Effector memory CD4-positive, alpha-beta T cell (primary cell): ENCODE measurements at regions not wholly inside any gene's neighbourhood (a gene's known extent, or its start where the extent isn't known, plus 50 kb on each side); places are given as distances from the start of the nearest gene placed in this dataset.
"Not testable (repeated sequence)": the region's sequence is repeated elsewhere in the genome, so short reads cannot be mapped to it uniquely, and the experiment has no call there.

Source experiments
- DNase-seq, 3 donors: peaks; one replicate each; pipeline ENCODE4 v3.0.0-alpha.2; 2020
- H3K27ac ChIP-seq: 2 replicates; pipeline ENCODE4 v1.7.0; 2013; ENCODE audit warnings: mild to moderate bottlenecking, low read length, moderate library complexity; ENCODE audit not compliant: insufficient read depth, poor library complexity, severe bottlenecking
- H3K27me3 ChIP-seq: replicated peaks from 2 replicates; pipeline ENCODE4 v1.7.0; 2013; ENCODE audit warnings: mild to moderate bottlenecking, low read length; ENCODE audit not compliant: insufficient read depth, control insufficient read depth, poor library complexity, severe bottlenecking
- H3K36me3 ChIP-seq: 2 replicates; pipeline ENCODE4 v1.7.0; 2013; ENCODE audit warnings: mild to moderate bottlenecking, low read length, moderate library complexity; ENCODE audit not compliant: control insufficient read depth, insufficient read depth
- H3K4me1 ChIP-seq: 2 replicates; pipeline ENCODE4 v1.7.0; 2013; ENCODE audit warnings: low read length, mild to moderate bottlenecking; ENCODE audit not compliant: control insufficient read depth, insufficient read depth, poor library complexity, severe bottlenecking
- H3K4me3 ChIP-seq: 2 replicates; pipeline ENCODE4 v1.7.0; 2013; ENCODE audit warnings: low read length, low read depth, mild to moderate bottlenecking; ENCODE audit not compliant: insufficient read depth, poor library complexity, severe bottlenecking
- H3K9me3 ChIP-seq: 2 replicates; pipeline ENCODE4 v1.7.0; 2013; ENCODE audit warnings: mild to moderate bottlenecking, low read length, moderate library complexity; ENCODE audit not compliant: control insufficient read depth

- Histone ChIP-seq H3K9me3 (no peaks in the 10 kb centered on the region), H3K4me1 (no peaks in the 10 kb centered on the region), H3K27ac (no peak overlapping the region), H3K4me3 (no peak overlapping the region), H3K27me3 (no peaks in the 10 kb centered on the region), H3K36me3 (no peaks in the 10 kb centered on the region)
- DNase-seq, result no peak
These were observed 229.2 kb upstream of the SGK1 start for GRCh38 chr6:134546962-134547645.

- no peak overlapping the region for H3K4me3 ChIP-seq
- peaks cover 5% of the 10 kb centered on the region for H3K4me1 ChIP-seq
- H3K9me3 ChIP-seq, result no peaks in the 10 kb centered on the region
- H3K27ac ChIP-seq, result no peak overlapping the region
- no peaks in the 10 kb centered on the region for H3K36me3 ChIP-seq
- no peak for DNase-seq
- no peaks in the 10 kb centered on the region for H3K27me3 ChIP-seq
These were observed 226.8 kb upstream of the SGK1 start for GRCh38 chr6:134544737-134545136.

DNA sequence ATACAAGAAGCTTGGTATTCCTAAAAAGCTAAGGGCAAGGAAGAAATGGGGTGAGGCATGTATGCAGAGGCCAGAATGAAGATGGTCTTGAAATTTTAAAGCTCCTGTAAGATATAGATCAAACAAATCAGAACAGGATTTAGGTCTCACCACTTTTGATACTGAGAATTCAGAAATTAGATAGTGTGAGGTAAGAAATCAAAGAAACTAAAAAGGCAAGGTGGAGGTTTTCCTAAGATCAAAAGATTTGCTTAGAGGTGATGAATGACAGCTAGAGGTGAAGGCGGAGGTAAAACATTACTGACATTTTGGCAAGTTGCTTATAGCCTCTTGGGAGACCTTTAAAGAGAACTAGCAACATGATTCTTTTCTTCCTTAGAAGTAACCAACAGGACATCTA lies 225.2 kb upstream of the SGK1 start:
- Histone ChIP-seq H3K4me1 (peaks cover 7% of the 10 kb centered on the region), H3K27ac (no peak overlapping the region), H3K27me3 (no peaks in the 10 kb centered on the region), H3K4me3 (no peak overlapping the region), H3K36me3 (no peaks in the 10 kb centered on the region), H3K9me3 (no peaks in the 10 kb centered on the region)
- no peak for DNase-seq

DNA sequence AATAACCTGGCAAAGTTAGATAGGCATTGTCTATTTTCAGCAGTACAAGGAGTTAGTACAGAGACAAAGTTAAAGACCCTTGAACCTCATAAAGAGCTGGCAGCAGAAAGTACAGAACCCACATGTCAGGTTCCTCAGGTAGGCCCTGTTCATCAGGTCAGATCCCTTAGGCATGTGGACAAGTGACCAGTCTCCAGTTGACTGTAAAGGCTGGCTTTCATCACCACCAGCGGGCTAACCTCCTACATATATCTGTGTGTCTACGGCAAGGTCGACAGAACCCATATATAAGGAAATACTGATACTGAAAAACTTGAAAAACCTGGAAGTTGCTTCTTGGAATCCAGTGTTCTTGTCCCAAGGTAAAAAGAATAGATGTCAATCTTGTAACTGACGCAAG lies 223.1 kb upstream of the SGK1 start:
- Histone ChIP-seq H3K36me3 (no peaks in the 10 kb centered on the region), H3K27ac (no peak overlapping the region), H3K4me1 (peaks cover 7% of the 10 kb centered on the region), H3K27me3 (no peaks in the 10 kb centered on the region), H3K9me3 (no peaks in the 10 kb centered on the region), H3K4me3 (no peak overlapping the region)
- no peak for DNase-seq

DNA sequence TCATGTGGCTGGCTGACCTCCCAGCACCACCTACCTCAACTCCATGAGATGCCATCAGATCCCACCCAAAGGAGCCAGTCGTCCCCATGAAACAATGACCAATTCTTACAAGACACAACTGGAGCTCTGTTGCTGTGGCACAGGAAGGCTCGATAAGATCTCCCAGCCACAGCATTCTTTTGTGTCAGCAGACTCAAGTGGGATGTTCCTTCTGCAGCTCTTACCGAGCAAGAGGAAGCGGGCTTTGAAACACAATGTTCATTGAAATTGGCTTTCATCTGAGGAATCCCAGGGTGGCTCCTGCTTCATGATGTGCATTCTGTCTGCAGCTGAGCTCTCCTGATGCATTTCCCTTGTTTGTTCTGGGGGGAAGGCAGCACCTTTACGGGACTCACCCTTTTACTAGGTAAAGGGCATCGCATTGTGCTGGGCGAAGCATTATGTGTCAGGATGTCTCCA lies 222.0 kb upstream of the SGK1 start:
- Histone ChIP-seq H3K27me3 (no peaks in the 10 kb centered on the region), H3K4me3 (no peak overlapping the region), H3K9me3 (no peaks in the 10 kb centered on the region), H3K27ac (no peak overlapping the region), H3K36me3 (no peaks in the 10 kb centered on the region), H3K4me1 (peaks cover 7% of the 10 kb centered on the region)
- DNase-seq, result no peak

GRCh38 chr6:134537765-134538164 lies 219.9 kb upstream of the SGK1 start:
- H3K4me1 ChIP-seq, H3K36me3 ChIP-seq, H3K27me3 ChIP-seq, H3K27ac ChIP-seq, H3K4me3 ChIP-seq, DNase-seq, H3K9me3 ChIP-seq: not testable (repeated sequence)

- Histone ChIP-seq H3K4me1 (peaks cover 7% of the 10 kb centered on the region), H3K27me3 (no peaks in the 10 kb centered on the region), H3K27ac (no peak overlapping the region), H3K9me3 (no peaks in the 10 kb centered on the region), H3K4me3 (no peak overlapping the region), H3K36me3 (no peaks in the 10 kb centered on the region)
- no peak for DNase-seq
These were observed 219.2 kb upstream of the SGK1 start for GRCh38 chr6:134537146-134537555.

GRCh38 chr6:134535831-134536230 lies 217.9 kb upstream of the SGK1 start:
- H3K9me3 ChIP-seq, result no peaks in the 10 kb centered on the region
- DNase-seq, result no peak
- H3K27me3 ChIP-seq, result no peaks in the 10 kb centered on the region
- H3K27ac ChIP-seq, result no peak overlapping the region
- no peaks in the 10 kb centered on the region for H3K36me3 ChIP-seq
- peaks cover 7% of the 10 kb centered on the region for H3K4me1 ChIP-seq
- H3K4me3 ChIP-seq, result no peak overlapping the region

GRCh38 chr6:134534708-134535149 lies 216.8 kb upstream of the SGK1 start:
- Histone ChIP-seq H3K27me3 (no peaks in the 10 kb centered on the region), H3K4me3 (no peak overlapping the region), H3K27ac (no peak overlapping the region), H3K4me1 (peaks cover 2% of the 10 kb centered on the region), H3K9me3 (no peaks in the 10 kb centered on the region), H3K36me3 (no peaks in the 10 kb centered on the region)
- DNase-seq, result no peak

- H3K27me3 ChIP-seq, result no peaks in the 10 kb centered on the region
These were observed 216.1 kb upstream of the SGK1 start for GRCh38 chr6:134533991-134534390.

More at GRCh38 chr6:134533991-134534390, 216.1 kb upstream of the SGK1 start:
- no peaks in the 10 kb centered on the region for H3K9me3 ChIP-seq
- no peaks in the 10 kb centered on the region for H3K4me1 ChIP-seq
- no peak overlapping the region for H3K27ac ChIP-seq
- no peaks in the 10 kb centered on the region for H3K36me3 ChIP-seq
- no peak for DNase-seq
- H3K4me3 ChIP-seq, result no peak overlapping the region
